Stimulated activated CD8-positive, alpha-beta memory T cell treated with anti-CD3 and anti-CD28 coated beads, Interleukin-15, amount 100 ng/mL, for 4 hours (primary cell): ENCODE measurements at regions not wholly inside any gene's neighbourhood (a gene's known extent, or its start where the extent isn't known, plus 50 kb on each side); places are given as distances from the start of the nearest gene placed in this dataset.
"Not testable (repeated sequence)": the region's sequence is repeated elsewhere in the genome, so short reads cannot be mapped to it uniquely, and the experiment has no call there.

Source experiments
- DNase-seq, 2 donors: peaks; one replicate each; pipeline ENCODE4 v3.0.0-alpha.2; 2020; ENCODE audit warnings: low read depth in 2 of 2

DNA sequence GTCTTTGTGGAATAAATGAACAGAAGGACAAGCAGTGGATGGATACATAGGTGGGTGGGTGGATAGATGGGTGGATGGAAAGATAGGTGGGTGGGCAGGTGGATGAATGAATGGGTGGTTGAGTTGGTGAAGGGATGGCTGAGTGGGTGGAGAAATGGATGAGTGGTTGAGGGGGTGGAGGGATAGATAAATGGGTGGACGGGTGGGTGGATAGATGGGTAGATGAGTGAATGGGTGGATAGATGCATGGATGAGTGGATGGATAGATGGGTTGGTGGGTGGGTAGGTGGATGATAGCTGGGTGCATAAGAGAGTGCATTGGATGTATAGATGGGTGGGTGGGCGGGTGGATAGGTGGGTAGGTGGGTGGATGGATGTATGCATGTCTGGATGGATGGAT is 63.5 kb downstream of the UNC93B1 start:
- not testable (repeated sequence) for DNase-seq

DNA sequence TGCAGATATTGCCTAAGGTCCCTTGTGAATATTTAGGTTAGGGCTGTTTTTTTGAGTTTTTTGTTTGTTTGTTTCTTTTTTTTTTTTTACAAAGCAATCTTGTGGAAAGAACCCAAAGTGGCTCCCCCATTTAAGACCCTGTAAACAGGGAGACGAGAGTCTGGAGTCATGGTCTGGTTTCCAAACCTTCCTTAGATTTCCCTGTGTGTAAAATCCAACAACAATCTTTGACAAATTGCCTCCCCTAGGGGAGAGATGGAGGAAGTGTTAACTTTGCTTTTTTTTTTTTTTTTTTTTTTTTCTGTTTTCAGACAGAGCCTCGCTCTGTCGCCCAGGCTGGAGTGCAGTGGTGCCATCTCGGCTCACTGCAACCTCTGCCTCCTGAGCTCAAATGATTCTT is 64.9 kb downstream of the UNC93B1 start:
- DNase-seq = not testable (repeated sequence)

DNA sequence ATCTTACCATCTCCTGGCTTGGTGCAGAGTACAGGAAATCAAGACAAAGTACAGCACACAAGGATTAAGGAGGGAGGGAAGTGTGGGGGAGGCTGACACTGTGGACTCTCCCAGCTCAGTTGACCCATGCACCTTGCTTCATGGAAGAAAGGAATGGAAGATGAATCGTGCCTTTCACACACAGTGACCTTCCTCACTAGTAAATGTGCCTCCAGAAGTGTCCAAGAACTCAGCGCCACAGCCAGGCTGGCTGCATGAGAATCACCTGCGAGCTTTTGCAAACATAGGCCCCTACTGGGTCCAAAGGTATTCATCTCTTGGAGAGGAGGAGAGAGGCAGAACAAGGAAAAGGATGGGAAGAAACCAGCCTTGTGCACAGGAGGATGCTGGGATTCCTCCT is 65.5 kb downstream of the UNC93B1 start:
- not testable (repeated sequence) for DNase-seq

DNA sequence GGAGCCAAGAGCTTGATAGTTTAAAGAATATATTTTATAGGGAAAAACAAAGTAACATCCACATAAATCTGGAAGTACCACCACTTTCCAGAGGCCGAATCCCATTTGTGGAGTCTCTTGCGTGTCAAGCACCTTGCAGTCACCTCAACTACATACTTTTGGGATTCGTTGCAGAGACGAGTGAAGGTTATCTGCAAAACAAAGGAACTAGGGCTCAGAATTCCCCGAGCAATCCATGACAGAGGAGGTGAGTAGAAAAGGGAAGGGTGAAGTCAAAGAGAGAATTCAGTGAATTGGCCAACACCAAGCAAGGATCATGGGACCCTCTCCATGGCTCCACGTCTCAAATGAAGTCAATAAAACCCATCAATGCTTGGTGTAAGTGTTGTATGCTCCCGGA is 80.3 kb downstream of the UNC93B1 start:
- not testable (repeated sequence) for DNase-seq

DNA sequence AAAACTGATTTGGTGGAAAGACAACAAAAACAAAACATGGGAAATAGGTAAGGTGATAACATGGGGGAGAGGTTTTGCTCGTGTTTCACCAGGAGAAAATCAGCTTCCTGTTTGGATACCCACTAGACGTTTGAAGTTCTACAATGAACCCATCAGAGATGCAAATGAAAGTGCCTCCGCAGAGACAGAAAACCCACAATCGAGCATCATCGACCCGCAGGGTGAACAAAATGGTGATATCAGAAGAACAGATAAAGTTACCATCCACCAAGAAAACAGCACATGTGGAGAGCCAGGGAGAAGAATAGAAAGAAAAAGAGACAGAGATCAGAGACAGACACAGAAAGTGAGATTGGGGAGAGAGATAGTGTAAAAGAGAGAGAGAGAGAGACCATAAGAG is 83.4 kb downstream of the UNC93B1 start:
- DNase-seq = not testable (repeated sequence)

DNA sequence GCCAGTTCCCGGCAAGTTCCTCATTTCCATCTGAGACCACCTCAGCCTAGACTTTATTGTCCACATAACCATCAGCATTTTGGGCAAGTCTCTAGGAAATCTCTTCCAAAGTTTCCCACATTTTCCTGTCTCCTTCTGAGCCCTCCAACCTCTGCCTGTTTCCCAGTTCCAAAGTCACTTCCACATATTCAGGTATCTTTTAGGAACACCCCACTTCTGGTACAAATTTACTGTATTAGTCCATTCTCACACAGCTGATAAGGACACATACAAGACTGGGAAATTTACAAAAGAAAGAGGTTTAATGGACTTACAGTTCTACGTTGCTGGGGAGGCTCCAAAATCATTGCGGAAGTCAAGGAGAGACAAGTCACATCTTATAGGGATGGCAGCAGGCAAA is 91.7 kb downstream of the UNC93B1 start:
- DNase-seq = not testable (repeated sequence)

DNA sequence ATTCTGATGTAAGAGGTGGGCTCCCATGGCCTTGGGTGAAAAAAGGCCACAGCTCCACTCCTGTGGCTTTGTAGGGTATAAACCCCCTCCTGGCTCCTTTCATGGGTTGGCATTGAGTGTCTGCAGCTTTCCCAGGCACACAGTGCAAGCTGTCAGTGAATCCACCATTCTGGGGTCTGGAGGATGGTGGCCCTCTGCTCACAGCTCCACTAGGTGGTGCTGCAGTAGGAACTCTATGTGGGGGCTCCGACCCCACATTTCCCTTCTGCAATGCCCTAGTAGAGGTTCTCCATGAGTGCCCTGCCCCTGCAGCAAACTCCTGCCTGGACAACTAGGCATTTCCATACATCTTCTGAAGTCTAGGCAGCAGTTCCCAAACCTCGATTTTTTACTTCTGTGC is 92.7 kb downstream of the UNC93B1 start:
- not testable (repeated sequence) for DNase-seq

DNA sequence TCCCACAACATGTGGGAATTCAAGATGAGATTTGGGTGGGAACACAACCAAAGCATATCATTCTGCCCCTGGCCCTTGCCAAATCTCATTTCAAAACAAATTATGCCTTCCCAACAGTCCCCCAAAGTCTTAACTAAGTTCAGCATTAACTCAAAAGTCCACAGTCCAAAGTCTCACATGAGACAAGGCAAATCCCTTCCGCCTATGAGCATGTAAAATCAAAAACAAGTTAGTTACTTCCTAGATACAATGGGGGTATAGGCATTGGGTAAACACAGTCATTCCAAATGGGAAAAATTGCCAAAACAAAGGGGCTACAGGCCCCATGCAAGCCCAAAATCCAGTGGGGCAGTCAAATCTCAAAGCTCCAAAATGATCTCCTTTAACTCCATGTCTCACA is 93.1 kb downstream of the UNC93B1 start:
- not testable (repeated sequence) for DNase-seq

DNA sequence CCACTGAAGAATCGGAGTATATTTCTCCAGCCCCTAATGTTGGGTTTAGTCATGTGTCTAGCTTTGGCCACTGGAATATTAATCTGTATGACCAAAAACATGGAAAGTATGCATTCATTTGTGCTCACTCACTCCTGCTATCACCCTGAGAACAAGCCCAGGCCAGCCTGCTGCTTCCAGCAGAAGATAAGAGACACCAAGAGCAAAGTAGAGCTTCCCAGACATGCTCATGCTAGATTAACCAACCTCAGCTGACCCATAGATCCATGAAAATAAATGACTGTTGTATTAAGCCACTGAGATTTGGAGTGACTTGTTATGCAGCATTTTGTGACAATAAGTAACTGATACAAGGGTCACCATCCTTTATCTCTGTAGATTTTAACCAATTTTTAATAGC is 96.9 kb downstream of the UNC93B1 start:
- DNase-seq = not testable (repeated sequence)

DNA sequence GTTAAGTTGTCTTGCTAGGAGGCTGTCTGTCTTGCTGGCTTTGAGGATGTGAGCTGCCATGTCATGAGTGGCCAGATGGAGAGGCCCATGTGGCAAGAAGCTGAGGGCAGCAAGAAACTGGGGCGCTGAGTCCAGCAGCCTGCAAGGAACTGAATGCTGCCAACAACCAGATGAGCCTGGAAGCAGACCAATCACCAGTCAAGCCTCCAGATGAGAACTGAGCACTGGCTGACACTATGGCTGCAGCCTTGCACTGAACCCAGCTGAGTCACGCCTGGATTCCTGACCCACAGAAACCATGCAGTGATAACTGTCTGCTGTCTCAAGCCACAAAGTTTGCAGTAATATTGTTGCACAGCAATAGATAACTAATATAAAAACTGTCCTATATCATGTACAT is 104.4 kb downstream of the UNC93B1 start:
- not testable (repeated sequence) for DNase-seq

DNA sequence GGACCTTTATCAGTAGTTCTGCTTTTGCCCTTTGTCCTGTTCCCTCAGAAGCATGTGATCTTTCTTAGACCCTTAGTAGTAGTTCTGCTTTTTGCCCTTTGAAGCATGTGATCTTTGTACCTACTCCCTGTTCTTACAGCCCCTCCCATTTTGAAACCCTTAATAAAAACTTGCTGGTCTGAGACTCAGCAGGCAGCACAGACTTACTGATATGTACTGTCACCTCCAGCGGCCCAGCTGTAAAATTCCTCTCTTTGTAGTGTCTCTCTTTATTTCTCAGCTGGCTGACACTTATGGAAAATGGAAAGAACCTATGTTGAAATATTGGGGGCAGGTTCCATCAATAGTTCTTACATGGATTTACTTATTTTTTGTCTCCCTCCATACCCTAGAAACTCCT is 110.4 kb downstream of the UNC93B1 start:
- not testable (repeated sequence) for DNase-seq

DNA sequence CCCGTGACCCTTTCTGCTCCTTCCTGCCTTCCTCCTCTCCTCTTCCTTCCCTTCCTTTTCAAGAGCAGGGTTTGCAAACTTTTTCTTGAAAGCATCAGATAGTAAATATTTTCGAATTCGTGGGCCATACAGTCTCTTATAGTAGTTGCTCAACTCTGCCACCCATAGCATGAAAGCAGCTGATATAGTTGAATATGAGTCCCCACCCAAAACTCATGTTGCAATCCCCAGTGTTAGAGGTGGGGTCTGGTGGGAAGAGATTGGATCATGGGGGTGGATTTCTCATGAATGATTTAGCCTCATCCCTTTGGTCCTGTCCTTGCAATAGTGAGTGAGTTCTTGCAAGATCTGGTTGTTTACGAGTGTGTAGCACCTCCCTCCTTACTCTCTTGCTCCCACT is 114.3 kb downstream of the UNC93B1 start:
- not testable (repeated sequence) for DNase-seq

DNA sequence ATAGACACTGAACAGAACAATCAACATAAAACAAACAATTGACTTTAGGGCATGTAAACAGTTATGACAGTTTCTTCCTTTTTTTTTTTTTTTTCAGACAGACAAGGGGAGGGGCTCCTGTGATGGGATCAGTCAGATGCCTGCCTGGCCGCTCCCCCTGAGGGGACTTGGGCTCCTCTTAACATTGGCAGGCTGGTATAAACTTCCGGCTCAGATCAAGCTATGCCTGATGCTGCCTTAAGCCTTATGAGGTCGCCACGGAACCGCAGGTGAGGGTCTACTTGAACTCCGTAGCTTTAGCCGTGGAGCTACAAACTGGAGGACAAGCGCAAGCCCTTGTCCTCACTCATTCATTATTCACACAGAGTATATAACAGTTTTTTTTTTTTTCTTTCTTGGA is 115.8 kb downstream of the UNC93B1 start:
- DNase-seq = not testable (repeated sequence)

DNA sequence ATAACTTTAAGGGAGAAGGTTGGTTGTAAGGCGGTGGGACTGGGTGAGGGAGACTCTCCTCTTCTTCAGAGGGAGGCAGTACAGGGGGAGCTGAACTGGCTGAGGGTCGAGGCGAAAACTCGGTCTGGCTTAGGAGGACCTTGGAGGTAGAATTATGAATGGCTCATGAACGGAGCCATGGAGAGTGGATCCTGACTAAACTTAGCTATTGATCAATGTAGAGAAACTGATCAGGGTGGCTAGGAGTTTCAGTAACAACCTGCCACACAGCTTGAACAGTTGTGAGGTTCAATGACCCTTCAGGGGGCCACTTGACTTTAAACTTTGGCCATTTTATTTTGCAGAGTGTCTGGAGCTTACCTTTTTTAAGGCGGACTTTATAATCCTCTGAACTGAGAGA is 117.2 kb downstream of the UNC93B1 start:
- DNase-seq = not testable (repeated sequence)

DNA sequence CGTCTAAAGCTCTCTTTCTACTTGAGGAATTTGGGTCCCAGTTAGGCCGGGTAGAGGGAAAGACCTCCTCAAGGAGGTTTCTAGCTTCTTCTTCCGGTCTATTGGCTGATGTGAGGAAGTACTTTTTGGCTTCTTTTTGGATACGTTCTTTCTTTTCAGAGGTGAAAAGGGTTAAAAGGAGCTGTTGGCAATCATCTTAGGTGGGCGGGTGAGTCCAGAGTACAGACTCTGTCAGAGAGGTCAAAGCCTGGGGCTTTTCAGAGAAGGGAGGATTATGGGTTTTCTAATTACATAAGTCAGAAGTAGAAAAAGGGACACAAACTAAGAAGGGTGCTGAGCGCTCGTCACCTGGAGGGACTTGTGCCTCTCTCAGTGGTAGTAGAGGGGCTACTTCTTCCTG is 117.7 kb downstream of the UNC93B1 start:
- DNase-seq = not testable (repeated sequence)

DNA sequence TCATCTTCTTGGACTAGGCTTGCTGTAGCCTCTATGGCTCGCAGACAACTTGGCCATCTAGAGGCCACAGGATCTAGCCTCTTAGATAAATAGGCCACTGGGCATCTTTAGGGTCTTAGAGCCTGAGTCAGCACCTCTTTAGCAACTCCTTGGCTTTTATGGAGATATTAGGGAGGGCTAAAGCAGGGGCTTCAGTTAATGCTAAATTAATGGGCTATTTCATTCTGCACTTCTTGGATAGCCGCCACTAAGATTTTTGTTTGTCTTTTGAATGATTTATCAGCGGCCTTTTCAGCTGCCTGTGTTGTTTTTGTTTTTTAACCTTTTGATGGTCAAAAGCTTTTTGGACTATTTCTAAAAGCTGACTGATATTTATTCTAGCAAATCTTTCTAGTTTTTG is 118.3 kb downstream of the UNC93B1 start:
- DNase-seq = not testable (repeated sequence)

DNA sequence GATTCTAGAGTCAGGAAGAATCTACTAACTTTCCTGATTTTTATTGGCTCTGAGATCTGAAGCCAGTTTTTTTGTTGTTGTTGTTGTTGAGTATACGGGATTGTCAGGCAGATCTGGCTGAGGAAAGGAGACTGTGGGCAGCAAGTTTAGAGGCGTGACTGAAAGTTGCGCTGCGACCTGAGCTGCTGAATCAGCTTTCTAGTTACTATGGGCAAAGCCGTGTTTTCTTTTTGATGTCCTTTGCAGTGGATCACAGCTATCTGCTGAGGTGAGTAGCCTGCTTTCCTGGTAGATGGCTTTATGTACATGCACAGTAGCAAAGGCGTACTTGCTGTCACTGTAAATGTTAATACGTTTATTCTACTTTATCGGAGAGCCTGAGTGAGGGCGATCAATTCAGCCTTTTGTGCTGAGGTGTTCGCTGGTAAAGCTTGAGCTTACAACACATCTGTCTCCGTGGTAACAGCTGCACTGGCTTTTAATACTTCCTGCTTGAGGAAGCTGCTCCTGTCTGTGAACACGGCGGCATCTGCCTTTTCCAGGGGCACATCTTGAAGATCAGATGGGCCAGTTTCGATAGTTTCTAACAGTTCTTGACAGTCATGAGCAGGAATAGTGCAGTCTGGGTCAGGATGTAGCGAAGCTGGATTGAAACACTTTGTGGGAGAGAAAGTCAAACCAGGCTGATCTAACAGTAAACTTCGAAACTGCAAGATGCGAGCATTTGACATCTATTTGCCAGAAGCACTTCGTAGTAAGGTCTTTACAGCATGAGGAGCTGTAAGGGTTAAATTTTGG is 118.9 kb downstream of the UNC93B1 start:
- not testable (repeated sequence) for DNase-seq

DNA sequence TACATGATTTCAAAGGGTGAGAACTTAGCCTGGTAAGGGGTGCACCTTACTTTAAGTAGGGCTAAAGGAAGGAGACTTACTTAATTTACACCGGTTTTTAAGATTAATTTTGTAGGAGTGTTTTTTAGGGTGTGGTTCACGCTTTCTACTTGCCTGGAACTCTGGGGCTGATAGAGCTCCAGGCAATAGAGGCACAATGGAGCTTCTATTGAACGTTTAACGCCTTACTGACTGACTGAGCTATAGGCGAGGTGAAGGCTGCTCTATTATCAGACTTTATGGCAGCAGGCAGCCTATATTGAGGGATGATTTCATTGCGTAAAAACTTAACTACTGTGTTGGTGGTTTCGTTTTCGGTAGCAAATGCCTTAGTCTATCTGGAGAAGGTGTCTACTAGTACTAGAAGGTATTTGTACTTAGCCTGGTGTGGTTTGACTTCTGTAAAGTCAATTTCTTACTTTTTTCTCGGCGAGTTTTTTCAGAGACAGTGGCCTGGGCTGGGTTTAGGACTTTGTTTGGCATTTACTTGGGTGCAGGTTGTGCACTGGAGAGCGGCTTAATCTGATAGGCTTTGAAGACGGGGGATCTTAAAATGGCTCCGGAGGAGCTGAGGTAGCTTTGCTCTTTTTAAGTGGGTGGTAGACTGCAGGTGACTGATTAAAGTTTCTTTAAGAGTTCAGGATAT is 119.7 kb downstream of the UNC93B1 start:
- not testable (repeated sequence) for DNase-seq

DNA sequence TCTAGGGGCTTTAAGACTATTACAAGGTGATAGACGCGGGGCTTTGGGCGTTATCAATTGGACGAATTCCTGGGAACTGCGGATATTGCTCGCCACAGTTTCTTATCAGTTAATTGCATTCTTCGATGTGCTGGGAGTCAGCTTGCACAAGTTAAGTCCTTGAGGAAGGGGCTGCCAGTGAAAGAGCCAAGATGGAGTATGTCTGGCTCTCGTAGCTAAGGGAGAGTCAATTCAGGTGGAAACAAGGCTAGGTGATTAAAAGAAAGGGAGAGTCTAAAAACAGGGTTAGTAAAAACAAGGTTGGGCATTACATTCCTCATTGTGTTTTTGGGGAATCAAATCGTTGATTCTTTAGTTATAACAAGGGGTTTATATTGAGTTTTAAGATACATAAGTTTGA is 121.6 kb downstream of the UNC93B1 start:
- DNase-seq = not testable (repeated sequence)

DNA sequence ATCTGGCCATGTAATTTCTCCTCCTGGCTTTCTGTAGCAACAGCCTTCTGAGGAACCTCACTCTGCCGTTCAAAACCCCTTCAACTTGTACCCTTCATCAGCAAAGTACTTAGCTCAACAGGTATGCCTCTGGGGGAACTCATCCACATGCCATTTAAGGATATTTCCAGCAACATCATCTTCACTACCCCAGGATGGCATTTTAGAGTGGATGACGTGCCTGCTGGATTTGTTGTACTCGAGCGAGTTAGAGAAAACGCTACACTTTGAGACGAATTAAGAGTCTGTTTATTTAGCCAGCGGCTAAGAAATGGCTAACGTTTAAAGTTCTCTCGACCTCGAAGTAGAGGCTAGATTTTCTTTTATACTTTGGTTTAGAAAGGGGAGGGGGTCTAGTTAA is 122.1 kb downstream of the UNC93B1 start:
- not testable (repeated sequence) for DNase-seq

DNA sequence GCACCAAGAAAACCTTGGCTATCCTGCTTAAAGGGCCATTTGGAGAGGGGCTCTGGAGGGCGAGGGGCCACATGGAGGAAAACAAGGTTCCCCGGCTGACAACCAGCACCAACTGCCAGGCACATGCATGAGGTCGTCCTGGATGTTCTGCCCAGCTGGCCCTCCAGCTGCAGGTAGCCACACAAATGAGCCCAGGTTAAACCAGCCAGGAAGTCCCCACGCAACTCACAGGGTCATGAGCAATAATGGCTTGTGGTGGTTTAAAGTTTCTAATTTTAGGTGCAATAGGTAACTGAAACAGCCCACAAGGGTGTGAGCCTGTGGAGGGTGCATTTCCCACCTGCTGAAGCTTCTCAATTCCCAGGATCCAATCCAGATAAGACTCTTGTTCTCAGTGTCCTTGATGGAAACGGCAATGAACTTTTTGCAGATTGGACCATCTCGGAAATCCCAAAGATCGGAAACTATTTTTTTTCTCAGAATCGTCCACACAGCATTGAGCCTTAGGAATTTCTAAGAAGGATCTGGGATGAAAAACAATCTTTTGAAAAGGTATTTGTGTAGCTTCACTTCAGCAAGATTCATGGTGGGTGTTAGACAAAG is 123.2 kb downstream of the UNC93B1 start:
- not testable (repeated sequence) for DNase-seq

DNA sequence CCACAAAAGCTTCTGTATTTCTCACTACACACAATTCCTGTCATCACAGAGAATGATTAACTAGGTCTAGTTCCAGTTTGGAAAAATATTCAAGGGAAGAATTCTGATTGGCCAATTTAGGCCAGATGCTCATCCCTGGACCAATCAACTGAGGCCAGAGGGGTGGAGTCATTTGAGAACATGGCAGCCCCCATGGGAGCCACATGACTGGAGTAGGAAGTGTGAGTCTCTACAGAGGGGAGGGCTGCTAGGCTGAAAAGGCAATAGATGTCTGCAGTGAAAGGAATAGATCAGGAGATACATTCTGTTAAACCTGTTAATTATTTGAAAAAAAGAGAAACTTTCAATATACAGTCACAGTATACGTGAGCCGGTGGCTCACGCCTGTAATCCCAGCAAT is 125.2 kb downstream of the UNC93B1 start:
- not testable (repeated sequence) for DNase-seq

DNA sequence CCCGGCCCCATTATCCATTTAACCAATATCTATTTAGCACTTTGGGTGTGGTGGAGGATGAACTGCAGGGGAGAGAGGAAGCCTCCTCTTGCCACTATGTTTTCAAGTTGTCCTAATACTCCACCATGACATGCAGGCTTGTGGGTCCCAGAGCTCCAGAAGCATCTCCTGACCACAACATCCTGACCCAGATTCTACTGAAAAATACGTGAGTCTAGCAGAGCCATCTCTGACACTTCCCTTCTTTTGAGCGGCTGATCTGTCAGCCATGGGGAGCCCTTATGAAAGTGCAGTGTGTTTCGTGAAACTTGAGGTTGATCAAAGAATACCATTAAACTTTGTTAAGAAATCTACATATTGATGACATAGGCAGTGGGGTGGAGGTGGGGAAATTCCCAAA is 126.6 kb downstream of the UNC93B1 start:
- DNase-seq = not testable (repeated sequence)
